ENCODE measurements at regions not wholly inside any gene's neighbourhood (a gene's known extent, or its start where the extent isn't known, plus 50 kb on each side); places are given as distances from the start of the nearest gene placed in this dataset.
"Not testable (repeated sequence)": the region's sequence is repeated elsewhere in the genome, so short reads cannot be mapped to it uniquely, and the experiment has no call there.

DNA sequence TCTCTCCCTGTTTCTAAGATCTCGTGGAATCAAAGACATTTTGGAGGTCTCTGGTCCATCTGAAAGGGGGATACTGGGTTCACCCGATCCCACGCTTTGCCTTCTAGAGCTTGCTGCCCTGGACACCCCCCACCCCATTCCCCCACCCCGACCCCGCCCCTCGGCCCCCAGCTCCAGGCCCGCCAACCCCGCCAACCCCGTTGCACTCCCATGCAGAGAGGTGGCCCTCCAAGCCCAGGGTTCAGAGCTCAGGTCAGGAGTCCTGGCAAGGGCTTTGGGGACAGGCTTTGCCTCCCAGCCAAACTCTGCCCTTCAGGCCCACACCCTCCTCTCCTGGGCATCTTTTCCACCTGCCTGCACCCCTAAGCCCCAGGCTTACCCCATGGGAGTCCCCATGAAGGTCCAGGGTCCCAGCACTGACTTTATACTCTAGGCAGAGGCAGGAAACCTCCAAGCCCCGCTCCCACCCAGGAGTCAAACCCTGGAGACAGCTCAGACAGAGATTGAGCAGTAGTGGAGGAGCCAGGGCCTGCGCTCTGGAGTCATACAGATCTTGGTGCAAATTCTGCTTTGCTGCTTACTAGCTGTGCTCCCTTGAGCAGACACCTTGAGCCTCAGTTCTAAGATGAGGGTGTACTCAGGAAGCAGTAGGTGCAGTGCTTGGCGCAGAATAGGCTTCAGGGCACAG, 155.9 kb downstream of the FOXD2 start:
- no peak for DNase-seq (ENCODE audit: extremely low read depth, low read depth)
- TF ChIP-seq, protein P1, sequence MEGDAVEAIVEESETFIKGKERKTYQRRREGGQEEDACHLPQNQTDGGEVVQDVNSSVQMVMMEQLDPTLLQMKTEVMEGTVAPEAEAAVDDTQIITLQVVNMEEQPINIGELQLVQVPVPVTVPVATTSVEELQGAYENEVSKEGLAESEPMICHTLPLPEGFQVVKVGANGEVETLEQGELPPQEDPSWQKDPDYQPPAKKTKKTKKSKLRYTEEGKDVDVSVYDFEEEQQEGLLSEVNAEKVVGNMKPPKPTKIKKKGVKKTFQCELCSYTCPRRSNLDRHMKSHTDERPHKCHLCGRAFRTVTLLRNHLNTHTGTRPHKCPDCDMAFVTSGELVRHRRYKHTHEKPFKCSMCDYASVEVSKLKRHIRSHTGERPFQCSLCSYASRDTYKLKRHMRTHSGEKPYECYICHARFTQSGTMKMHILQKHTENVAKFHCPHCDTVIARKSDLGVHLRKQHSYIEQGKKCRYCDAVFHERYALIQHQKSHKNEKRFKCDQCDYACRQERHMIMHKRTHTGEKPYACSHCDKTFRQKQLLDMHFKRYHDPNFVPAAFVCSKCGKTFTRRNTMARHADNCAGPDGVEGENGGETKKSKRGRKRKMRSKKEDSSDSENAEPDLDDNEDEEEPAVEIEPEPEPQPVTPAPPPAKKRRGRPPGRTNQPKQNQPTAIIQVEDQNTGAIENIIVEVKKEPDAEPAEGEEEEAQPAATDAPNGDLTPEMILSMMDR (IDR thresholded peaks at IDR 0.05; ENCODE audit: low read depth, low read length): no peak

GRCh38 chr1:47594627-47595026, 156.8 kb downstream of the FOXD2 start:
- no peak for DNase-seq (ENCODE audit: extremely low read depth, low read depth)
- TF ChIP-seq, protein P1 (IDR thresholded peaks at IDR 0.05; ENCODE audit: low read depth, low read length): no peak

DNA sequence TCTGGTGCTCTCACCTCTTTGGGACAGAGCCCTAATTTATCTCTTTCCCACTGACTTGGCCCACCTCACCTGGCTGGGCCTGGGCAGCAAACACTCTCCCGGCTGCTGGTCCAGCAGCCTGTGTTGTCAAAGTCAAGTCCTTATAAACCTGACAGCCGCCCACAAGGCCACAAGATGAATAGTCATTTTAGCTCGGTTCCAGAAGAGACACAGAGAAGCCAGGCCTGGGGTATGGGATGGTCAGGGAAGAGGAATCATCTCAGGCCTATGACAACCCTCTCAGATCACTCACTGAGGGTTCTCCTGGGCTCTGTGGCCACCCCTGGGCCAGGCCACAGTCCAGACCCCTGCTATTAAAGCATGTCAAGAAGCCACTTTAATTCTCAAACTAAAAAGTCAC, 158.5 kb downstream of the FOXD2 start:
- DNase-seq (ENCODE audit: extremely low read depth, low read depth): no peak
- TF ChIP-seq, protein P1 (IDR thresholded peaks at IDR 0.05; ENCODE audit: low read depth, low read length): no peak

DNA sequence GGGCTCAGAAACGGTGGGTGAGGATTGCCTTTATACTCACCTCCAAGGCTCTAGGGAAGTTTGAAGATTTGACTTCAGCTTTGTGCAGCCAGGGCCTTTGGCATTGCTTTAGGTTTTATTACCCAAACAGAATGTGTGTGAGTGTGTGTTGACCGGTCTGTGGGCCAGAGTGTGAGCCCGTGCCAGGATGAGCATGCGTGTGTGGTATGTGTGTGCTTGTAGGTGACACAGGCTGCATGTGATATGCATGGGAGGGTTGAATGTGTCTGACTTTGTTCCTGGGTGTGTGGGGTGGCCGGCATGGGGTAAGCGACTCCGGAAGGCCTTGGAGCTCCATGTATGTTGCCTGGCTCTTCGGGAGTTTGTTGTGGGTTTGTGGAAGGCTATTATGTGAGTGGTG, 160.5 kb downstream of the FOXD2 start:
- TF ChIP-seq, protein P1 (IDR thresholded peaks at IDR 0.05; ENCODE audit: low read depth, low read length): no peak
- DNase-seq (ENCODE audit: extremely low read depth, low read depth): no peak

- TF ChIP-seq, protein P1 (IDR thresholded peaks at IDR 0.05; ENCODE audit: low read depth, low read length): no peak
- no peak for DNase-seq (ENCODE audit: extremely low read depth, low read depth)
Measured at GRCh38 chr1:47599777-47600176, 161.9 kb downstream of the FOXD2 start.

- DNase-seq (ENCODE audit: extremely low read depth, low read depth): not testable (repeated sequence)
Measured at GRCh38 chr1:47602491-47602890, 164.6 kb downstream of the FOXD2 start.

DNA sequence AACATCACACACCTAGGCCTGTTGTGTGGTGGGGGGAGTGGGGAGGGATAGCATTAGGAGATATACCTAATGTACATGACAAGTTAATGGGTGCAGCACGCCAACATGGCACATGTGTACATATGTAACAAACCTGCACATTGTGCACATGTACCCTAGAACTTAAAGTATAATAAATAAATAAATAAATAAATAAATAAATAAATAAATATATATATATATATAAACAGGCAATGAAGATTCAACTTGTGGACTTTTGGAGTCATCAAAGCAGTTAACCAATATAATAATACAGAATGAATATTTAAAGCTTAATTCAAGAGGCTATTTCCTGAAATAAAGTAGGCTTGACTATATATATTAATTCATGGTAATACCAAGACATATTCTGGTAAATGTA, 167.0 kb downstream of the FOXD2 start:
- DNase-seq (ENCODE audit: extremely low read depth, low read depth): not testable (repeated sequence)

- DNase-seq (ENCODE audit: extremely low read depth, low read depth): no peak
- TF ChIP-seq, protein P1 (IDR thresholded peaks at IDR 0.05; ENCODE audit: low read depth, low read length): no peak
Measured at GRCh38 chr1:47608296-47608875, 170.5 kb downstream of the FOXD2 start.

Measured in AG09319 (cell line).